ENCODE measurements at regions not wholly inside any gene's neighbourhood (a gene's known extent, or its start where the extent isn't known, plus 50 kb on each side); places are given as distances from the start of the nearest gene placed in this dataset.

DNA sequence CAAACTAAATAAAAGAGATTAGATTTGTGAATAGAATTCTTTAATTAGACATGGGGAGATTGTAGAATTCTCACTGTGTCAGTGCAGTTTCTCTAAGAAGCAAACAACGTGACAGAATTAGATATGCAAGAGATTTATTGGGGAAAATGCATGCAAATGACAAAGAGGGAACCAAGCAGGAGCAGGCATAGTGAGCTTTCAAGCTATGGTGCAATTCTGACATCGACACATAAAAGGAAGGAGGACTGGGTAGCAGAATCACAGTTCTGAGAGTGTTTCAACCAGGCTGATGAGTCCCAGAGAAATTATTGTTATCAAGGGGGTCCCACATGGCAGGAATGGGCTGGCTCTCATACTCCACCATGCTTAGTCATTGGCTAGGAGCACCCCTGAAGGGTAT is 338.4 kb downstream of the FIGN start:
- no peaks in the 10 kb centered on the region for H3K36me3 ChIP-seq (replicated peaks in 1 of 2; ENCODE audit: control insufficient read depth in 1 of 2, insufficient read depth in 2 of 2, low read length in 2 of 2)
- TF ChIP-seq CTCF (IDR thresholded peaks at IDR 0.05) = no peak
- 47% methylated on average over 2 of the region's 2 CpGs for WGBS (ENCODE audit: insufficient coverage)
- H3K4me1 ChIP-seq (ENCODE audit: control insufficient read depth in 1 of 2, insufficient read depth in 2 of 2, low read length in 2 of 2) = no peaks in the 10 kb centered on the region
- Mint-ChIP-seq H3K4me3 (no peak overlapping the region), H3K36me3 (no peaks in the 10 kb centered on the region), H3K27me3 (ENCODE audit: low read depth in 3 of 3) (no peaks in the 10 kb centered on the region), H3K4me1 (no peaks in the 10 kb centered on the region), H3K9me3 (no peaks in the 10 kb centered on the region), H3K27ac (no peak overlapping the region)
- DNase-seq = no peak
- no peaks in the 10 kb centered on the region for H3K9me3 ChIP-seq (replicated peaks in 1 of 2; ENCODE audit: control insufficient read depth in 1 of 2, insufficient read depth in 1 of 2, low read length in 2 of 2)
- no peak overlapping the region for H3K4me3 ChIP-seq (replicated peaks in 1 of 3; ENCODE audit: low read depth in 2 of 3, low read length in 3 of 3)
- intact Hi-C loops (cut with micrococcal nuclease) = no loop called here
- H3K4me2 ChIP-seq (replicated peaks; ENCODE audit: extremely low read depth, low read length, poor library complexity, severe bottlenecking) = no peak overlapping the region
- H3K27me3 ChIP-seq (ENCODE audit: control insufficient read depth in 2 of 2, insufficient read depth in 2 of 2, low read length in 2 of 2) = no peaks in the 10 kb centered on the region
- no peak overlapping the region for H3K27ac ChIP-seq (ENCODE audit: low read depth in 1 of 2, low read length in 2 of 2)
- H3K79me2 ChIP-seq (ENCODE audit: insufficient read depth, low read length) = no peaks in the 10 kb centered on the region
- H2AFZ ChIP-seq (ENCODE audit: insufficient read depth, low read depth, low read length, poor library complexity, severe bottlenecking) = no peak overlapping the region
- no peak overlapping the region for H3K9ac ChIP-seq (ENCODE audit: insufficient read depth, low read length, poor library complexity, severe bottlenecking)
- H4K20me1 ChIP-seq (ENCODE audit: insufficient read depth, low read length) = no peaks in the 10 kb centered on the region

DNA sequence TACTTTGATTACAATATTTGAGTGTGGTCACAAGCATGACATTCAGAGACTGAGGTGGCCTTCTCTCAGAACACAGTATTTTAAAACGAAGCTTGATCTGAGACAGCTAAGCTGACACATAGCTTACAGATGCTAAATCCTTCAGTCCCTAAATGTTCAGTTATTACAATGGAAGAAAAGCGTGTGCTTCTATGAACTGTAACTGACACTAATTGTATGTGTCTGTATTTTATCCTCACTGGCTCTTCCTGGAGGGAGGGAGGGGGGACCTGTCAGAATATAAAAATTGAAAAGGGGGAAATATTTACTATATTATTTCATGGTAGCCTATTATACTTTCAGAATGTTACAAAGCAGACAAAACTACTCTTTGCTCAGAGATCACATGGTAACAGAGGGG is 340.2 kb downstream of the FIGN start:
- WGBS (ENCODE audit: insufficient coverage) = no CpG with 5 or more reads among the region's 2 CpGs
- H3K4me1 ChIP-seq (ENCODE audit: control insufficient read depth in 1 of 2, insufficient read depth in 2 of 2, low read length in 2 of 2) = no peaks in the 10 kb centered on the region

More for the DNA sequence above, 340.2 kb downstream of the FIGN start:
- Mint-ChIP-seq H3K4me1 (no peaks in the 10 kb centered on the region), H3K36me3 (no peaks in the 10 kb centered on the region), H3K9me3 (no peaks in the 10 kb centered on the region), H3K4me3 (no peak overlapping the region), H3K27ac (no peak overlapping the region), H3K27me3 (ENCODE audit: low read depth in 3 of 3) (no peaks in the 10 kb centered on the region)
- H3K4me2 ChIP-seq (replicated peaks; ENCODE audit: extremely low read depth, low read length, poor library complexity, severe bottlenecking) = no peak overlapping the region
- no peaks in the 10 kb centered on the region for H3K36me3 ChIP-seq (replicated peaks in 1 of 2; ENCODE audit: control insufficient read depth in 1 of 2, insufficient read depth in 2 of 2, low read length in 2 of 2)
- intact Hi-C loops (cut with micrococcal nuclease) = no loop called here
- no peak for DNase-seq
- no peaks in the 10 kb centered on the region for H3K9me3 ChIP-seq (replicated peaks in 1 of 2; ENCODE audit: control insufficient read depth in 1 of 2, insufficient read depth in 1 of 2, low read length in 2 of 2)
- no peaks in the 10 kb centered on the region for H3K27me3 ChIP-seq (ENCODE audit: control insufficient read depth in 2 of 2, insufficient read depth in 2 of 2, low read length in 2 of 2)
- no peak overlapping the region for H3K27ac ChIP-seq (ENCODE audit: low read depth in 1 of 2, low read length in 2 of 2)
- no peaks in the 10 kb centered on the region for H4K20me1 ChIP-seq (ENCODE audit: insufficient read depth, low read length)
- TF ChIP-seq CTCF (IDR thresholded peaks at IDR 0.05) = no peak
- no peaks in the 10 kb centered on the region for H3K79me2 ChIP-seq (ENCODE audit: insufficient read depth, low read length)
- H3K9ac ChIP-seq (ENCODE audit: insufficient read depth, low read length, poor library complexity, severe bottlenecking) = no peak overlapping the region
- H3K4me3 ChIP-seq (replicated peaks in 1 of 3; ENCODE audit: low read depth in 2 of 3, low read length in 3 of 3) = no peak overlapping the region
- H2AFZ ChIP-seq (ENCODE audit: insufficient read depth, low read depth, low read length, poor library complexity, severe bottlenecking) = no peak overlapping the region

All from CD14-positive monocyte (primary cell).